ENCODE measurements at regions not wholly inside any gene's neighbourhood (a gene's known extent, or its start where the extent isn't known, plus 50 kb on each side); places are given as distances from the start of the nearest gene placed in this dataset.
"Not testable (repeated sequence)": the region's sequence is repeated elsewhere in the genome, so short reads cannot be mapped to it uniquely, and the experiment has no call there.

GRCh38 chr9:106172265-106172664 is 477.9 kb downstream of the TMEM38B start:
- in situ Hi-C loops (cut with HindIII; ENCODE audit: low sequenced_read_pairs), result no loop called here
- H3K4me3 ChIP-seq (ENCODE audit: low read depth, low read length), result no peak overlapping the region
- no peak for TF ChIP-seq CTCF (IDR thresholded peaks at IDR 0.05; ENCODE audit: low read depth, low read length)
- no peak for DNase-seq (ENCODE audit: low read depth, low spot score)

GRCh38 chr9:106174346-106174745 is 480.0 kb downstream of the TMEM38B start:
- TF ChIP-seq CTCF (IDR thresholded peaks at IDR 0.05; ENCODE audit: low read depth, low read length), result no peak
- no peak for DNase-seq (ENCODE audit: low read depth, low spot score)
- in situ Hi-C loops (cut with HindIII; ENCODE audit: low sequenced_read_pairs), result no loop called here
- no peak overlapping the region for H3K4me3 ChIP-seq (ENCODE audit: low read depth, low read length)

- DNase-seq (ENCODE audit: low read depth, low spot score), result no peak
- no peak for TF ChIP-seq CTCF (IDR thresholded peaks at IDR 0.05; ENCODE audit: low read depth, low read length)
- H3K4me3 ChIP-seq (ENCODE audit: low read depth, low read length), result no peak overlapping the region
- in situ Hi-C loops (cut with HindIII; ENCODE audit: low sequenced_read_pairs), result no loop called here
These were observed 482.9 kb downstream of the TMEM38B start for GRCh38 chr9:106177216-106177615.

- DNase-seq (ENCODE audit: low read depth, low spot score), result no peak
- in situ Hi-C loops (cut with HindIII; ENCODE audit: low sequenced_read_pairs), result no loop called here
- no peak for TF ChIP-seq CTCF (IDR thresholded peaks at IDR 0.05; ENCODE audit: low read depth, low read length)
- H3K4me3 ChIP-seq (ENCODE audit: low read depth, low read length), result no peak overlapping the region
These were observed 484.9 kb downstream of the TMEM38B start for GRCh38 chr9:106179191-106179590.

GRCh38 chr9:106203815-106204516 is 509.6 kb downstream of the TMEM38B start:
- H3K4me3 ChIP-seq (ENCODE audit: low read depth, low read length); in situ Hi-C loops (cut with HindIII; ENCODE audit: low sequenced_read_pairs); DNase-seq (ENCODE audit: low read depth, low spot score): not testable (repeated sequence)

GRCh38 chr9:106207298-106207697 is 513.0 kb downstream of the TMEM38B start:
- TF ChIP-seq CTCF (IDR thresholded peaks at IDR 0.05; ENCODE audit: low read depth, low read length), result no peak
- in situ Hi-C loops (cut with HindIII; ENCODE audit: low sequenced_read_pairs), result no loop called here
- H3K4me3 ChIP-seq (ENCODE audit: low read depth, low read length), result no peak overlapping the region
- DNase-seq (ENCODE audit: low read depth, low spot score), result no peak

GRCh38 chr9:106218427-106218826 is 524.1 kb downstream of the TMEM38B start:
- no peak overlapping the region for H3K4me3 ChIP-seq (ENCODE audit: low read depth, low read length)
- DNase-seq (ENCODE audit: low read depth, low spot score), result no peak
- no peak for TF ChIP-seq CTCF (IDR thresholded peaks at IDR 0.05; ENCODE audit: low read depth, low read length)
- in situ Hi-C loops (cut with HindIII; ENCODE audit: low sequenced_read_pairs), result no loop called here

All from astrocyte of the spinal cord (primary cell).